CD4-positive, alpha-beta T cell (primary cell): ENCODE measurements at regions not wholly inside any gene's neighbourhood (a gene's known extent, or its start where the extent isn't known, plus 50 kb on each side); places are given as distances from the start of the nearest gene placed in this dataset.
"Not testable (repeated sequence)": the region's sequence is repeated elsewhere in the genome, so short reads cannot be mapped to it uniquely, and the experiment has no call there.

Experiments
- ATAC-seq: fragments of 200-7000 bp; cut with Tn5 transposase; one replicate; pipeline ENCODE4 v1.10.0; 2022; ENCODE audit warnings: mild to moderate bottlenecking; ENCODE audit not compliant: poor library complexity
- CTCF ChIA-PET: fragments of 350-600 bp; sonication (Branson Sonifier 250); formaldehyde crosslinking; loops from one replicate; lab custom pipeline; 2021; ENCODE audit warnings: antibody characterized with exemption, inconsistent platforms; lab: Charles Lee
- POLR2A ChIA-PET: fragments of 350-600 bp; sonication (Branson Sonifier 250); formaldehyde crosslinking; loops from one replicate; lab custom pipeline; 2021; ENCODE audit warnings: antibody characterized with exemption, inconsistent platforms; lab: Charles Lee
- DNase-seq, 14 experiments: peaks; one replicate each; pipeline ENCODE4 v3.0.0-alpha.2; 2013 to 2020; ENCODE audit warnings: mixed read lengths in 2 of 14
- H3K27ac ChIP-seq, 2 donors: one replicate each; pipeline versions ENCODE4 v1.5.1 to v1.7.0; 2013; ENCODE audit warnings: low read length in 2 of 2, low read depth in 1 of 2, mild to moderate bottlenecking in 1 of 2
- H3K27me3 ChIP-seq, 2 experiments: 1 replicate in 1 of 2; 2 replicates in 1 of 2; pipeline versions ENCODE4 v1.6.1 to v1.7.0; 2013; ENCODE audit warnings: low read length in 2 of 2, control low read depth in 1 of 2, mild to moderate bottlenecking in 1 of 2, moderate library complexity in 1 of 2; ENCODE audit not compliant: insufficient read depth in 2 of 2, control insufficient read depth in 1 of 2
- H3K36me3 ChIP-seq: one replicate; pipeline ENCODE4 v1.6.1; 2013; ENCODE audit warnings: low read length, control low read depth; ENCODE audit not compliant: insufficient read depth
- H3K4me1 ChIP-seq: one replicate; pipeline ENCODE4 v1.6.1; 2013; ENCODE audit warnings: low read length, control low read depth; ENCODE audit not compliant: insufficient read depth
- H3K4me3 ChIP-seq: one replicate; pipeline ENCODE4 v1.5.1; 2013; ENCODE audit warnings: mild to moderate bottlenecking, low read length, moderate library complexity
- H3K9me3 ChIP-seq, 2 experiments: 1 replicate in 1 of 2; 2 replicates in 1 of 2; pipeline versions ENCODE4 v1.6.1 to v1.7.0; 2013; ENCODE audit warnings: low read length in 2 of 2, mild to moderate bottlenecking in 2 of 2, control low read depth in 1 of 2, moderate library complexity in 1 of 2; ENCODE audit not compliant: control insufficient read depth in 1 of 2, insufficient read depth in 1 of 2
- H3K27ac Mint-ChIP-seq: one replicate; pipeline ENCODE4 v1.8.0; 2020; ENCODE audit warnings: mixed read lengths
- H3K27me3 Mint-ChIP-seq: one replicate; pipeline ENCODE4 v1.8.0; 2021; ENCODE audit warnings: mixed read lengths
- H3K36me3 Mint-ChIP-seq: one replicate; pipeline ENCODE4 v1.8.0; 2021; ENCODE audit warnings: low read depth, mixed read lengths
- H3K4me1 Mint-ChIP-seq: one replicate; pipeline ENCODE4 v1.8.0; 2021; ENCODE audit warnings: low read depth, mixed read lengths
- H3K4me3 Mint-ChIP-seq: one replicate; pipeline ENCODE4 v1.8.0; 2020; ENCODE audit warnings: mild to moderate bottlenecking, mixed read lengths
- H3K9me3 Mint-ChIP-seq: one replicate; pipeline ENCODE4 v1.8.0; 2020; ENCODE audit warnings: mixed read lengths
- CTCF ChIP-seq: fragments of 200-600 bp; IDR thresholded peaks from one replicate; pipeline ENCODE4 v1.8.0; 2022; ENCODE audit warnings: antibody characterized with exemption, mild to moderate bottlenecking
- intact Hi-C, 2 experiments: fragments of 100-400 bp; cut with DNase I in 1 of 2; cut with micrococcal nuclease in 1 of 2; formaldehyde crosslinking; loops; one replicate each; pipeline versions ENCODE4 v1.15.1 to v1.9.0; 2023 to 2025; cut with DNase I, micrococcal nuclease

DNA sequence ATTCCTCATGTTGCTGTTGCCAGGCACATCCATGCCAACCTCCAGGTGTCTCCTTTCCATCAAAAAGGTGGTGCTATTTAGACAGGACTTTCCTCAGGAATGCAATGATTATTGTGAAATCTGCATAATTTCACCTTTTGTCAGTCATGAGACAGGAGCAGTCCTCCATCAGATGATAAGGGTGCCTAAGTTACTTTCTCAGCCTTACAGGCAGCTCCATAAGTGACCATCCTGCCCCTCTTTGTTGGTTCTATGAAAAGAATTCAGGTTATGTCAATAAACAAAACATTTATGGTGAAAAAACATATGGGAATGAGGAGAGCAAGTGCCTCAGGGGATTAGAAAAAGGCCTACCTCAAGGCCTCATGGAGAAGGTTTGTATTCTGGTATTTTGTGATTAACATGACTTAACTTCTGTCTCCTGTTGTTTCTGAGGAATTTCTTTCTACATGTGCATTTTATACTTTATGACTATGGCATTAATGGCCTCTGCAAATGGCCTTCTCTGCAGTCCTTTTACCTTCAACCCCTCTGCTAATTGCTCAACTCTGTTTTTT lies 110.3 kb upstream of the DIAPH3 start:
- Histone ChIP-seq H3K36me3 (no peaks in the 10 kb centered on the region), H3K4me1 (no peaks in the 10 kb centered on the region), H3K27me3 (no peaks in the 10 kb centered on the region), H3K4me3 (no peak overlapping the region), H3K9me3 (no peaks in the 10 kb centered on the region), H3K27ac (no peak overlapping the region)
- no peak overlapping the region for H3K27ac Mint-ChIP-seq
- TF ChIP-seq CTCF, result no peak
- CTCF ChIA-PET, result no interaction called here
- POLR2A ChIA-PET, result no interaction called here
- DNase-seq (no peak), ATAC-seq (no peak)
- H3K27me3 Mint-ChIP-seq, result peaks cover 4% of the 10 kb centered on the region
- no peak overlapping the region for H3K4me3 Mint-ChIP-seq
- intact Hi-C loops, result no loop called here
- no peaks in the 10 kb centered on the region for H3K4me1 Mint-ChIP-seq
- no peaks in the 10 kb centered on the region for H3K9me3 Mint-ChIP-seq
- H3K36me3 Mint-ChIP-seq, result no peaks in the 10 kb centered on the region

DNA sequence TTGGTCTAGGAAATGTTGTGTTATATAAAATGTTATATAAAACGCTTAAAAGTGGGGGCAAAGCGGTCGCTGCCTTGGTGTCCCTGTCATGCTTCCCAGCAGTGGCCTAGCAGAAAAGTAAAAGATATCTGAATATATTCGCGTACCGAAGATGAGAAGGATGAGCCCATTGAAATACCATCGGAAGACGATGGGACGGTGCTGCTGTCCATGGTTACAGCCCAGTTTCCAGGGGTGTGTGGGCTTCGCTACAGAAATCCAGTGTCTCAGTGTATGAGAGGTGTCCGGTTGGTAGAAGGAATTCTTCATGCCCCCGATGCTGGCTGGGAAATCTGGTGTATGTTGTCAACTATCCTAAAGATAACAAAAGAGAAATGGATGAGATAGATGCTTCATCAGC lies 110.9 kb upstream of the DIAPH3 start:
- Histone ChIP-seq H3K9me3 (no peaks in the 10 kb centered on the region), H3K4me3 (no peak overlapping the region), H3K27ac (no peak overlapping the region), H3K36me3 (no peaks in the 10 kb centered on the region), H3K27me3 (no peaks in the 10 kb centered on the region), H3K4me1 (no peaks in the 10 kb centered on the region)
- TF ChIP-seq CTCF, result no peak
- no peak for ATAC-seq
- no peak overlapping the region for H3K27ac Mint-ChIP-seq
- ChIA-PET POLR2A (no interaction called here), CTCF (no interaction called here)
- H3K27me3 Mint-ChIP-seq, result peaks cover 5% of the 10 kb centered on the region
- no peaks in the 10 kb centered on the region for H3K9me3 Mint-ChIP-seq
- H3K4me3 Mint-ChIP-seq, result no peak overlapping the region
- intact Hi-C loops, result no loop called here
- no peaks in the 10 kb centered on the region for H3K4me1 Mint-ChIP-seq
- DNase-seq, result no peak
- no peaks in the 10 kb centered on the region for H3K36me3 Mint-ChIP-seq

DNA sequence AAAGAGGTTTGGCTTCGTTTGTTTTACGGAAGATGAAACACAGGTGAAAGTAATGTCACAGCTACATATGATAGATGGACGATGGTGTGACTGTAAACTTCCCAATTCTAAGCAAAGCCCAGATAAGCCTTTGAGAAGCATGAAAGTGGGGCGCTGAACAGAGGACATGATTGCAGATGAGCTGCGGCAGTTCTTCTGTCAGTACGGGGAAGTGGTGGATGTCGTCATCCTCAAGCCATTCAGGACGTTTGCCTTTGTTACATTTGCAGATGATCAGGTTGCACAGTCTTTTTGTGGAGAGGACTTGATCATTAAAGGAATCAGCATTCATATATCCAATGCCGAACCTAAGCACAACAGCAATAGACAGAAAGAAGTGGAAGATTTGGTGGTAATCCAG lies 111.5 kb upstream of the DIAPH3 start:
- Histone ChIP-seq H3K4me1 (no peaks in the 10 kb centered on the region), H3K27ac (no peak overlapping the region), H3K9me3 (no peaks in the 10 kb centered on the region), H3K27me3 (no peaks in the 10 kb centered on the region), H3K36me3 (no peaks in the 10 kb centered on the region), H3K4me3 (no peak overlapping the region)
- Mint-ChIP-seq H3K4me3 (no peak overlapping the region), H3K27ac (no peak overlapping the region), H3K4me1 (no peaks in the 10 kb centered on the region), H3K27me3 (peaks cover 7% of the 10 kb centered on the region), H3K36me3 (no peaks in the 10 kb centered on the region), H3K9me3 (no peaks in the 10 kb centered on the region)
- intact Hi-C loops, result no loop called here
- TF ChIP-seq CTCF, result no peak
- no peak for DNase-seq
- ChIA-PET CTCF (no interaction called here), POLR2A (no interaction called here)
- no peak for ATAC-seq

DNA sequence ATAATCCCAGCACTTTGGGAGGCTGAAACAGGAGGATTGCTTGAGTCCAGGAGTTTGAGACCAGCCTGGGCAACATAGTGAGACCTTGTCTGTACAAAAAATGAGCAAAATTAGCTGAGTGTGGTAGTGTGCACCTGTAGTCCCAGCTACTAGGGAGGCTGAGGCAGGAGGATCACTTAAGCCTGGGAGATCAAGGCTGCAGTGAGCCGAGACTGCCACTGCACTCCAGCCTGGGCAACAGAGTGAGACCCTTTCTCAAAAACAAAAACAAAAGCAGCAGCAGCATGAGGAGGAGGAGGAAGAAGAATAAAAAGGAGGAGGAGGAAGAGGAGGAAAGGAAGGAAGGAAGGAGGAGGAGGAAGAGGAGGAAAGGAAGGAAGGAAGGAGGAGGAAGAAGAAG lies 116.5 kb upstream of the TDRD3 start:
- H3K4me3 ChIP-seq, POLR2A ChIA-PET: not testable (repeated sequence)

More for the DNA sequence above, 116.5 kb upstream of the TDRD3 start:
- H3K36me3 Mint-ChIP-seq, intact Hi-C loops, H3K4me1 Mint-ChIP-seq, H3K27ac ChIP-seq, H3K9me3 ChIP-seq, H3K4me1 ChIP-seq, ATAC-seq, H3K27me3 ChIP-seq, H3K4me3 Mint-ChIP-seq, CTCF ChIA-PET, H3K9me3 Mint-ChIP-seq, H3K27ac Mint-ChIP-seq, DNase-seq, H3K36me3 ChIP-seq: not testable (repeated sequence)
- H3K27me3 Mint-ChIP-seq, result peaks cover 15% of the 10 kb centered on the region
